ENCODE measurements at regions not wholly inside any gene's neighbourhood (a gene's known extent, or its start where the extent isn't known, plus 50 kb on each side); places are given as distances from the start of the nearest gene placed in this dataset.
"Not testable (repeated sequence)": the region's sequence is repeated elsewhere in the genome, so short reads cannot be mapped to it uniquely, and the experiment has no call there.

- DNase-seq (ENCODE audit: extremely low read depth, low read depth) = no peak
- TF ChIP-seq CTCF (IDR thresholded peaks at IDR 0.05; ENCODE audit: low read depth, low read length) = no peak
Measured at GRCh38 chr5:174901336-174901735, 177.0 kb downstream of the MSX2 start.

- DNase-seq (ENCODE audit: extremely low read depth, low read depth) = no peak
- TF ChIP-seq CTCF (IDR thresholded peaks at IDR 0.05; ENCODE audit: low read depth, low read length) = no peak
Measured at GRCh38 chr5:174900240-174900865, 176.0 kb downstream of the MSX2 start.

GRCh38 chr5:174897281-174897950 is 173.0 kb downstream of the MSX2 start:
- TF ChIP-seq CTCF (IDR thresholded peaks at IDR 0.05; ENCODE audit: low read depth, low read length) = no peak
- no peak for DNase-seq (ENCODE audit: extremely low read depth, low read depth)

GRCh38 chr5:174895360-174895759 is 171.0 kb downstream of the MSX2 start:
- TF ChIP-seq CTCF (IDR thresholded peaks at IDR 0.05; ENCODE audit: low read depth, low read length) = no peak
- no peak for DNase-seq (ENCODE audit: extremely low read depth, low read depth)

DNA sequence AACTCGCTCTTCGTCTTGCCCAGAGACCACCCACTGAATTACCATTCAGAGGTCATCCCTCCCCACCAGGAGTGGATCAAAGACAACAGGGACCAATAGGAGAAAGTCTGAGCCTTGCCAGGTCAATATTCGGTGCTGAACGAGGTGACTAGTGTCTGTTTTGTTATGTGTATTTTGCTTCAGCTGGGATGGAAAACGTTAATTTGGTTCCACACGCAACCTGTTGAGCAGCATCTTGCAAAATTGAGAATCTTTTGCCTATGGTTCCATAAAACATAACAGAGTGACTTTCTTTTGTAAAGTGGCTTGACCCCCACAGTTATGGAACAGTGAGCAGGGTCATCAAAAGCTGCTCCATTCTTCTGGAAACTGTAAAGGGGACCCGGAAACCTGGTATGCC is 168.4 kb downstream of the MSX2 start:
- no peak for TF ChIP-seq CTCF (IDR thresholded peaks at IDR 0.05; ENCODE audit: low read depth, low read length)
- DNase-seq (ENCODE audit: extremely low read depth, low read depth) = no peak

- not testable (repeated sequence) for DNase-seq (ENCODE audit: extremely low read depth, low read depth)
Measured at GRCh38 chr5:174880412-174881200, 156.2 kb downstream of the MSX2 start.

- no peak for DNase-seq (ENCODE audit: extremely low read depth, low read depth)
- TF ChIP-seq CTCF (IDR thresholded peaks at IDR 0.05; ENCODE audit: low read depth, low read length) = no peak
Measured at GRCh38 chr5:174877987-174878386, 153.6 kb downstream of the MSX2 start.

Measured in AG09319 (cell line).